T follicular helper cell (primary cell): ENCODE measurements at regions not wholly inside any gene's neighbourhood (a gene's known extent, or its start where the extent isn't known, plus 50 kb on each side); places are given as distances from the start of the nearest gene placed in this dataset.

Experiments
- DNase-seq: peaks from one replicate; pipeline ENCODE4 v3.0.0-alpha.2; 2020; ENCODE audit warnings: low read depth

DNA sequence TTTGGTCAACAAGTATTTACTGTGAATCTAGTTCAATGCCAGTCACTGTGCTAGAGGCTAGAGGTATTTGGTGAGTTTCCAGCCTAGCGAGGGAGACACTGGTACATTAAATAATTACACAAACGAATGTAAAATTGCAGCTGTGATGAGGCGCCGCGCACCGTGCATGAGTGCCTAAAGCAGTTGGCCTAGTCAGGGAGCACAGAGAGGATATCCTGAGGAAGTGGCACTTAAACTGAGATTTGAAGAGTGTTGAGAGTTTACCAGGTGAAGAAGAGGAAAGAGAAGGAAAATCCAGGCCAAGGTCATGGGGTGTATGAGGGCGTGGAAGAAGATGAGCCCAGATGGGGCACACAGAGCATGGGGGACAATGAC lies 157.6 kb upstream of the NDUFV2 start:
- DNase-seq, result no peak

DNA sequence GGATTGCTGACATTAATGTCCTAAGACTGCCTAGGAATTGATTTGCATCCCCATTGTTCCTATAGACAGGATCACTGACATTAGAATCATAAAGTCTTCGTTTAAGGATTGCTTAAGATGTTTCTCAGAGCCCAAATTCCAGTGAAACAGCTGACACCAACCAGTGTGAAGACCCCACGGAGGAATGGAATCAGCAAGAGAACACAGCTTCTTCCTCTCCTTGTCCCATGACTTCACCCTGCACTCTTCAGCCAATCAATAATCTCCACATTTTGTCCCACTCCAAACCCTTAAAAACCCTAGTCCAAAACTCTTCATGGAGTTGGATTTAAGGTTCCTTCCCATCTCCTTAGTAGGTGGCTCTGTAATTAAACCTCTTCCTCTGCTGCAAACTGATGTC lies 157.0 kb upstream of the NDUFV2 start:
- DNase-seq, result no peak

DNA sequence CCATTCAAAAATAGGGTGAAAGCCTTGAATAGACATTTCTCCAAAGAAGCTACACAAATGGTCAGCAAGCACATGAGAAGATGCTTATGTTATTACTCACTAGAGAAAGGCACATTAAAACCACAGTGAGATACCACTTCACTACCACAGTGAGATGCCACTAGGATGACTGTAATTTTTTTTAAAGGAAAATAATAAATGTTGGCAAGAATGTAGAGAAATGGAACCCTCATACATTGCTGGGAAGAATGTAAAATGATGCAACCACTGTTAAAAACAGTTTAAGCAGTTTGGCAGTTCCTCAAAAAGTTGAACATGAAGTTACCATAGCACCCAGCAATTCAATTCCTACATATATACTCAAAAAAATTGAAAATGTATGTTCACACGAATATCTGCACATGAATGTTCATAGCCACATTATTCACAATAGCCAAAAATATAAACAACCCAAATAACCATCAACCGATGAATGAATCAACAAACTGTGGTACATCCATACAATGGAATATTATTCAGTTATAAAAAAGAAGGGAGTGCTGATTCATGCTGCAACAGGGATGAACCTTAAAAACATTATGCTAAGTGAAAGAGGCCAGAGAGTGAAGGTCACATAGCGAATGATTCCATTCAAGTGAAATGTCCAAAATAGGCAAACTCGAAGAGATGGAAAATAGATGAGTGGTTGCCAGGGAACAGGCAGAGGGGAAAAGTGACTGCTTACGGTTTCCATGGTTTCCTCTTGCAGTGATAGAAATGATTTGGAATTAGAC lies 156.2 kb upstream of the NDUFV2 start:
- no peak for DNase-seq

DNA sequence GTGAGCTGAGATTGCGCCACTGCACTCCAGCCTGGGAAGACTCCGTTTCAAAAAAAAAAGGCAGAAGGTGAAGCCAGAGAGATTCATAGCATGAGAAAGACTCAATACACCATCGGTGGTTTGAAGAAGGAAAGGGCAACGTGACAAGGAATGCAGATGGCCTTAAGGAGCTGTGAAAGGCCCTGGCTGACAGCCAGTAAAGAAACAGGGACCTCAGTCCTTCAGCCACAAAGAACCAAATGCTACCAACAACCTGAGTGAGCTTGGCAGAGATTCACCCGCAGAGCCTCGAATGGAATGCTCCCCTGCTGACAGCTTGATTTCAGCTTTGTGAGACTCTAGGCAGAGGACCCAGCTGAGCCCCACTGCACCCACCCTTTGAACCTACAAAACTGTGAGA lies 154.9 kb upstream of the NDUFV2 start:
- no peak for DNase-seq

DNA sequence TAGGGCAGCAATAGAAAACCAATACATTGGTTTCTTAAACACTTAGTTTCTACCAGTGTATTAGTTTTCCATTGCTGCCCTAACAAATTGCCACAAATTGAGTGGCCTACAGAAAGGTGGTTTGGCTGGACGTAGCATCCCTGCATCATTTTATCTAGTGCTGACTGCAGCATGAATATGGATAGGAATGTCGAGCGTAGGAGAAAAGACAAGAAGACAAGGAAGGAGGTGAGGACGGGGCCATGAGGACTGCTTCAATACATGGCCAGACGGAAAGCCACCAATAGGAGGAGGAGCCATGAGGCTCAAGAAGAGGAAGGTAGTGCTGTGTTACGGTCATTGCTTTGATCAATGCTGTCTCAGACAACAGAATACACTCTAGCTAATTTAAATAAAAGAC lies 154.5 kb upstream of the NDUFV2 start:
- no peak for DNase-seq

DNA sequence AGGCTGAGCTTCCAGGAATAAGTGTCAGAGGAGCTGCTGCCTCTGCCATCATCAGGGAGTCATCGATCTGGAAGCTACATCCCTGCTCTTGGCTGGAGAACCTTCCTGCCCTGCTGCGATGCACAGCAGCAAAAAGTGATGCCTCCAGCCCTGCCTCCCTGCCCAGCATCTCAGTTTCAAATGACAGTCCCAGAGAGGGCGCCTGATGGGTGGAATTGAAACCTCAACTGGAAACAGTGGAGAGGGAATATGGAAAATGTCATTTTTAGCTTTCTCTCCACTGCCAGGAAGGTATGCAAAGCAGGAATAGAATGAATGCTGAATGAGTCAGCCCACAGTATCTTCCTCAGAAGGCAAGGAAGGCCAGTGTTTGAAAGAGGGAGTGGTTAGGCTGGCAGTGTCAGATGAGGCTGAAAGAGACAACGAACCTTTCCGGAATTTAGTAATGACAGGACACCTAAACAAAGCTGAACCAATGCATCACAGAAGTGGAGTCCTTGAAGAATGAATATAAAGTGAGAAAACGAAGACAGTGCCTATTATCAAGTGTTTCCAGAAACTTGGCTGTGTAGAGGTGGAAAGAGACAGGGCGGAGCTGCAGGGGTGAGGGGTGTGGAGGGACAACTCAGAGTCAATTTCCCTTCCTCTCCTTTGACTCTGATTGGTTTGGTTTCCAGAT lies 153.9 kb upstream of the NDUFV2 start:
- no peak for DNase-seq

DNA sequence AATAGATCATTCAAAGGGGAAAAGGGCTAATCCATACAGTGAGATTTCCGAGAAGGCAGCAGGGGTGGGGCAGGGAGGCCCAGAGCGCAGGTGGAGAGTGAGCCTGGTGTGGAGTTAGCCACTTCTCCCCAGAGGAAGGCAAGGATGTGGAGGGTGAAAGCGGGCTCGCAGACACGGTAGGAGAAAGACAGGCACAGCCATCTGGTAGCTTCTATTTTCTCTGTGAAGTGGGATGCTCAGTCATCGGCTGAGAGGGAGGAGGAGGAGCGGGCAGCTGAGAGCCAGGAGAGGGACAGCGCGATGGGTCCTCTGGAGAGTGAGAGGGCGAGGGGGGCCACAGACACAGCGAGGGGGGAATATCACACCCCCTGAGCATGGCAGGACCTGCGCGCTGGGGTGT lies 153.3 kb upstream of the NDUFV2 start:
- DNase-seq, result no peak

DNA sequence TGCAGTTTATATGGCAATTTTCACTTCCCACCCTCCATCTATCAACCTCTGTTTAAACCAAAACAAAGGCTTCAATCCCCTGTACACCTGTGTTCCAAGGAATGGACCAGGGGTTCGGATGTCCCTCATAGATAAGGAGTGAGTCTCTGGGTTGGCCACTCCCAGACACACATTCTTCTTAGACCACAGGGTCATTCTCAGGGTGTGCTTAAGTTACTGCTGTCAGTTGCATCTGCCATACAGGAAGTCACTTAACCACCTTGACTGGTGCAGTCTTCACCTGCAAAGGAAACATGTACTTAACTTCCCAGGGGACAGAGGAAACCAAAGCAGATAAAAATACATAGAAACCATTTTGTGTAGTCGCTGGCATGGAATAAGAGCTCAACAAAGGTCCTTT lies 151.0 kb upstream of the NDUFV2 start:
- no peak for DNase-seq

DNA sequence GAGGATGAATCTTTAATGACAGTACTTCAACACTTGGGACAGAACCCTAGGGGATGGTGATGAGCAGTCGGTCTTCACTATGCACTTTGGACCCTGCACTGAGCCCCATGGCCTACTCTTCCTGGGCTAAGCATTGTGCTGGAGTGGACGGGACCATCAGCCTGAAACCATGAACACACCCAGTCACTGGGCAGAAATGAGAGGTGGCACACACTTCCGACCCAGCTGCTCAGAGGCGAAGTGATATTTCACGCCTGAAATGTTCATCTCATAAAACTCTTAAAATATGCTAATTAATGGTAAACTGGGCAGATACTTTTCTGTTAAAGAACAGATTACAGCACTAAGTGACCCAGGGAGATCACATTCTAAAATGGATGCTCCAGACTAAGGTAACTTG lies 150.3 kb upstream of the NDUFV2 start:
- no peak for DNase-seq

DNA sequence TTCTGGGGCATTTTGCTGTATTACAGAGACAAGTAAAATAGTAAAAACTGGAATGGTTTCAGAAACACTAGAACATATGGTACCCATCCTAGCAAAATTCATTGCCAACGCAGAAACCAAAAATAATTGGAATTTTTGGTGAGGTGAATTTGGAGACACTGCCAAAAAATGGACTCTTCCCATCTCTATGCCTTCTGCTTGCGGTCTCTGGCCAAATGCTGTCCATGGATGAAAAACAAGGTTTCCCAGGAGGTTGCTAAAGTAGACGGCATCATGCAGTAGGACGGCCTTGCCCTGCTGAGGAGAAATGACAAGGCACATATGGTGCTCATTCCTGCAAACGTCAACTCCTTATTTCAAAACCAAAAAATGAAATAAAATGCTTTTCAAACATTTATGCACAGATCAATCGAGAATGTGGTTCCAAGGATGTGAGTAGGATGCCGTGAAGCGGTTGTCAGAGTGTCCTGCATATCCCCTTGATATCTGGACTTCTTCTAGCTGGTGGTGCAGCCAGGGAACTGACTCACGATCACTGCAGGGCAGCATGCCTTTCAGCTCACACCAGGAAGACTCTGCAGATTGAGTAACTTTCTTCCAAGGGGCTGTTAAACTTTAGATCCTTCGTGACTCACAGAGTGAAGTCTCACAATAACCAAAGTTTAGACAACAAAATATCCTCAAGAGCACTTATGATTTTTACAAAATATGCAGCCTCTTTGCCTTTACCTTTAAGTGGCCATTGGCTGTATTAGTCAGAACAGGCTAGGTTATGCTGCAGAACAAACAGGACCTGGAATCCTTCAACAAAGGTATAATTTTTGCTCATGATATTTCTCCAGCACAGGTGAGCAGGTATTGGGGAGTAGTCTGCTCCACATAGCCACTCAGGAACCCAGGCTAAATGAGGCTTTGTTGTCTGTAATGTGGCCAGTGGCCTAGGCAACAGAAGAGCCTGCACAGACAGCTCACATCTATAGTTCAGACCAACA lies 149.4 kb upstream of the NDUFV2 start:
- DNase-seq, result no peak

DNA sequence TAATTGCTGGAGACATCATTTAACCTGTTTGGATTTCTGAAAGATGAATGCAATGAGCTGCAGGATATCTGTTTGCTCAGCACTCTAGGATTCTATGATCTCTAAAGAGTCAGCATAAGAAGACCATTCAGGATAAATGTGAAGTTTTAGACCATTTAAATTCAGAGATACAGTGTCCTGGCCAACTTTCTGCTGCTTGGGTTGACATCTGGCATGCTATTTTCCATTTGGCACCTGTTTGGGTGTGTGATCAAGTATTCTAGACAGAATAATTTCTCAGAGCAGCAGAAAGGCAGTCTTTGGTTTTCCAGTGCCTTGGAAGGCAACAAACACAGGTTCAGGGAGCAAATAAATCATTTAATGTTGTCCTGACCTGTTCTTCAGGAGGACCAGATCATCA lies 144.8 kb upstream of the NDUFV2 start:
- no peak for DNase-seq

DNA sequence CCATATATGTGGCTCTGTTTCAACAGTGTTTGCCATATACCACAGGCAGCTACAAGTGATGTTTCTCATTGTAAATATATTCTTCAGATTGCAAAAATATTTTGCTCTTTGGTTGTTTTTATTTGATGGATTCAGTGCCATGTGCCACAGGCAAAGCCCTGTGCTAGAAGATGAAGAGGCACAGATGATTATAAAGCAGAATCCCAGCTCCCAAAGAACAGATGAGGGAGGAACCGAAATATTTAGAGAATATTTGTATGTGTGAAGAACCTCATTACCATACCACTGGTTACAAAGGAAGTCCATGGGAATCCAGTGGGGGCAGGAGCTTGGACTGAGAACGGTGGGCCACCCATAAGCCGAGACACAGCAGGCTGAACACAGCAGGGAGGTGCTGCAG lies 143.8 kb upstream of the NDUFV2 start:
- no peak for DNase-seq

DNA sequence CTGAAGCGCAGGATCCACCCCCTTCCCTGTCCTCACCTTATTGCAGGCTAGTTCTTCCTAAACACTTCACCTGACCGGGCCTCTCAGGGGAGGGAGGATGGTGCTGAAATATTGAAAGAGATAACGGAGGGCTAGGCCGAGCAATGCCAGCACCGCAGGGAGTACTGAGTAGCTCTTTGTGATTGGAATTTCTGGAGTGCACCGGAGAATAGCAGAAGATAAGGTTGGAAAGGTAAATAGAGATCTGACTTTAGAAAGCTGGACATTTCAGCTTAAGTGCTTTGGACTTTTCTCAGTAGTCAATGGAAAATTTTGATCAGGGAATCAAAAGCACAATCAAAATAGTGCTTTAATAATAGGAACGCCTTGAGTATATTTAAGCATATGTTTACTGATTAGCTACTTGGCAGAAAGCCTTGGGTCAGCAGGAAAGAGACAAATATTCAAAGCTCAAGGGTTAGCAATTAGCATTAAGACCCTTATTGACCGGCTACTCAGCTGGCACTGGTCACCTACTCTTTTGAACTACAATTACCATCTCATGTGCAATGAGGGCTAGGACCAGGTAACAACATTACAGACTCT lies 142.9 kb upstream of the NDUFV2 start:
- DNase-seq, result no peak

DNA sequence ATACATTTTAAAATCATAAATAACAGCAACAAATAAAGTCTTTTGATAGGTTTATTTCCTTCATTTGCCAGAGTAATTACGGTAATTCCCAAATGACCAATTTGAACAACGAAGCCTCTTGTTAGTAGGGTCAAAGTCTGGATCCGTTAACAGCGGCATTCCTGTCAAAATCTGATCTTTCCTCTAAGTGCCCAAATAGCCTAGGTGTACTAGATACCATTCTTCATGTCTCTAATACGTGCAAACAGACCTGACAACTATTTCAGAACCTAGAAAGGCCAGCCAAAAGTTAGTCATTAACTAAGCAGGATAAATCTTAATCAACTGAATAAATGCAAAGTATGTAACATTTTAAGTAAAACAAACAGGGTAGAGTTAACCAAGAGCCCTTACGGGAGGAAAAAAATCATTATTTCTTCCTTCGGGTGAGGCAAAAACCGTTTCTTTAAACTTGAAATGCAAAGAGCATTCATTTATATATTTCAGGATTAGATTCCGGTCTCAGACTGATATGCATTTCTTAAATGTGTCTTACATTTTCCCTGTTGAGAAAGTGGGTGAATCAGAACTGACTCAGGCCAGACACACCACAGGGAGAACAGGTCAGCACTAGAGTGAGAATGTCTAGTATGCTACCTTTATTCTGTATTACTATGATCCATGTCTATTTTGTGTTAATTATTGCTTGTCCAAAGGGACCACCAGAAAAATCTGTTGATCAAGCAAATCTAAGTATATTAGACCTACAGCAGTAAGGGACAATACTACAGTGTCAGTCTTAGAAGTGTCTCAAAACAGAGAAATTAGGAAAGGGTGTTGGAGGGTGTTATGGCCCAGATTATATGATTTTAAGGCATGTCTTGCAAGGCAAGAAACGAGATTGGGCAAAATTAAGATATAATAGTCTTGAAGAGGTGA lies 141.5 kb upstream of the NDUFV2 start:
- DNase-seq, result no peak

DNA sequence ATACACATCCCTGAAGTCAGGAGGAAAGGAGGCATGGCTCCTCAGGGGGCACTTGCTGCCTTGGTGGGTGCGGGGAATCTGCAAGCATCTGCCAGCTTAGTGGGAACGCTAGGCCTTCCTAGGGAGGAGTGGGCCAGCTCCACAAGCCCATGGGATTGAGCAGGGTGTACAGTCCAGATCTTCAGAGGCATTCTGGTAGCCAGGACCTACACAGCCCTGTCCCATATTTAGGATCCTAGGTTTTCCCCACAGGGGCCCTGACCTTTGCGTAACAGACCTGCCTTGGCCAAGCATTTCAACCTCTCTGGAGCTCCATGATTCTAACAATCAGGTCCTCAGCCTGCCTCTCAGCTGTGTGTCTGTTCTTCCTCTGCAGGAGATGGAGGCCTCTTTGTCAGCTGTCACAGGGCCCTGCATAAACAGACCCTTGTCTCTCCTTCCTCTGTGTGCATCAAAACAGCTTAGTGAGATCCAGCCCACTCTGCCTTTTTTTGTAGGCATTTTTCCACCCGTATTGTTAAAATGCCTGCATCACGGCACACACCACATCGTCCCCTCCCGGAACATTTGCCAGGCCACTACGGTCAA lies 140.2 kb upstream of the NDUFV2 start:
- no peak for DNase-seq

DNA sequence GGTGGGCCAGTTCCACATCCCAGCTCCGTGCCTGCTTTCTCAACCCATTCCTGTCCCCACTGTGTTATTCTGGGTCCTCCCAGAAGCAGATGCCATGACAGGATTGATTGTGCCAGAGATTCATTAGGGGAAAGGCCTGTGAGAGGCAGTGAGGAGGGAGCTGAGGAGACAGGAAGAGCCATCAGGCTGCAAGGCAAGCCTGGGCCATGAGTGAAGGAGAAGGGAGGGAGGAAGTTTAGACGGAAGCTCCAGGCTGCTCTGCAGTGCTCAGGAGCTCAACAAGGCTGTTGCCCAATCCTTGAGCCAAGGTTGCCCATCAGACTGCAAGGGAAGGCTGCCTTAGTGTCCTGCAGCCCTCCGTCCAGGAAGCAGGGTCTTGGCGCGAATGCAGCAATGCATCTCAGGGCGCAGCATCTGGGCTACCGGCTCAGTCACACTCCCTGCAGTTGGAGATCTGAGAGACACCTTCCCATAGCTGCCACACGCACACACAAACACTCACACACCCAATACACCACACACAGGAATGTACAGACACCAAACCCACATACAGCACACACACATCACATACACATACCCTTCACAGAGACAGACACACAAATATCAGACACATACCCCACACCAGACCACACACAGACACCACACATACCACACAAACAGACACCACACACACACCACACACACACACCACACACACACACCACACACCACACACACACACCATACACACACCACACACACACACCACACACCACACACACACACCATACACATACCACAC lies 139.5 kb upstream of the NDUFV2 start:
- no peak for DNase-seq

DNA sequence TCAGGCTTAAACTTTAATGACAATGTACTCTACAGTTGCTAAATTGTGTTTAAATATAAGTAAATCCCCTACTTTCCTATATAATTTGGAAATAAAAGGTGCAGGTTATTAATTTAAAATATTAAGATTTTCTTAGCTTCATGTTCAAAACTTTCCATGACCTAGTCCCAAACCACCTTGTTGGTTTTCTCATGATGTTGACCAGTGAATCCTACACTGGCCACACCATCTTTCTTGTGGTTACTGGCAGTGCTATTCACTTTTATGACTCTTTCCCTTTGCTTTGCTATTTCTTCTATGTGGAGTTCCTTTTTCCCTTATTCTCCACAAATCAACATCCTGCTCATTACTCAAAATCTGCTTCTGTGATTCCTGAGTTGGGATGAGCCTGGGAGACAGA lies 138.6 kb upstream of the NDUFV2 start:
- no peak for DNase-seq

DNA sequence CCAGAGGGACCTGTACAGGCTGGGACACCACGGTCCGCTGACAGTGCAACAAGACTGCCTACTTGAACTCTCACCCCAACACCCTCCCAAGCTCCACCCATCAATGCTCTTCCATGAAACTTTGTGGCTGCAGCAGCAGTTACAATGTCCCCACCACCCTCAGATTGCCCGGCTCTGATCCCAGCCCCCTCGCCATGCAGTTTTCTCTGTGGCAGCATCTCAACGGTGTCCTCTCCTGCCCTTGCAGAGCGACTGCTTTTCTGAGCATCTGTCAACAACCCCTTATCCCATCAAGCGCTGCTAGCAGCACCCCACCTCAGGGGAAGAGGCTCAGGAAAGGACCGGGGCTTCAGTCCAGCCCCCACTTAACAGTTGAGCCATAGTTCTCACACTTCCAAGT lies 137.1 kb upstream of the NDUFV2 start:
- DNase-seq, result no peak

DNA sequence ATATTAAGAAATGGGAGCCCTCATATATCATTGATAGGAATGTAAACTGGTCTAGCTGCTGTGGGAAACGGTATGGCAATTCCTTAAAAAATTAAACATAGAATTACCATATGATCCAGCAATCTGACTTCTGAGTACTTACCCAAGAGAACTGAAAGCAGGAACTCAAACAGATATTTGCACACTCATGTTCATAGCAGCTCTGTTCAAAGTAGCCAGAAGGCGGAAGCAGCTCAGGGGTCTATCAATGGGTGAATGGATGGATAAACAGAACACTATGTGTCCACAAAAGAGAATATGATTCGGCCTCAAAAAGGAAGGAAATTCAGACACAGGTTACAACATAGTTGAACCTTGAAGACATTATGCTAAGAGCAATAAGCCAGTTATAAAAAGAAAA lies 135.7 kb upstream of the NDUFV2 start:
- no peak for DNase-seq

DNA sequence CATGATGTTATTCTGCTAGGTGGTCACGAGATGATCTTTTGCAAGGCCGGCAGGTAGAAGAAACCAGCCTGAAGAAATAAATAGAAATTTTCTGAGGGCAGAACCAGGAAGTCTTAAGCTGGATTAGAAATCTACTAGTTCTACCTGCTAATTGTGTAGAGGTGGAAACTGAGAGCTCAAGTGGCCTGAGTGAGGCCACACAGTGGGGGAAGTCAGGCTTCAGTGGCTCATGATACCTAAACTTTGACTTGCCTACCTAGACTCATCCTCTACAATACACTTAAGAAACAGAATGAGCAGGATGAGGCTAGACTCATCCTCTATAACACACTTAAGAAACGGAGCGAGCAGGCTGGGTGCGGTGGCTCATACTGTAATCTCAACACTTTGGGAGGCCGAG lies 134.9 kb upstream of the NDUFV2 start:
- DNase-seq, result no peak
